ENCODE measurements at regions not wholly inside any gene's neighbourhood (a gene's known extent, or its start where the extent isn't known, plus 50 kb on each side); places are given as distances from the start of the nearest gene placed in this dataset.
"Not testable (repeated sequence)": the region's sequence is repeated elsewhere in the genome, so short reads cannot be mapped to it uniquely, and the experiment has no call there.

DNA sequence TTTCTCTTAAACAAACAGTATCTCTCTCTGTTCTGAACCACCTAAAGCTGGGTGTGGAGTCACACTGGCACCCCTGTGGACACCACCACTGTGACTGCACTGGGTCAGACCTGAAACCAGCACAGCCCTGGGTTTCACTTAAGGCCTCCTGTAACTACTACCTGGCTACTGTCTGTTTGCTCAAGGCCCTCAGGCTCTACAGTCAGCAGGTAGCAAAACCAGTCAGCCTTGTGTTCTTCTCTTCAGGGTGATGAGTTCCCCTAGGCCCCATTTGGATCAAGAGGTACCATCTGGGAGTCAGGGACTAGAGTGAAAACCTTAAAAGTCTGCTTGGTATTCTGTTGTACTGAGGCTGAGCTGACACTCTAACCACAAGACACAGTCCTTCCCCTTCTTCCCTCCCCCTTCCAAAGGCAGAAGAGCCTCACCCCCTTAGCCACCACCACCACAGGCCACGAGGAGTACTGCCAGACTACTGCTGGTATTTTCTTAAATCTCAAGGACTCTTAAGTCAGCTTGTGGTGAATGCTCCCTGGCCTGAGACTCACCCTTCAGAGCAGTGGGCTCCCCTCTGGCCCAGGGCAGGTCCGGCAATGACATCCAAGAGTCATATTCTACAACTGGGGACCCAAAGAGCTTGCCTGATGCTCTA, 153.2 kb upstream of the MON1B start:
- TF ChIP-seq, protein P1, sequence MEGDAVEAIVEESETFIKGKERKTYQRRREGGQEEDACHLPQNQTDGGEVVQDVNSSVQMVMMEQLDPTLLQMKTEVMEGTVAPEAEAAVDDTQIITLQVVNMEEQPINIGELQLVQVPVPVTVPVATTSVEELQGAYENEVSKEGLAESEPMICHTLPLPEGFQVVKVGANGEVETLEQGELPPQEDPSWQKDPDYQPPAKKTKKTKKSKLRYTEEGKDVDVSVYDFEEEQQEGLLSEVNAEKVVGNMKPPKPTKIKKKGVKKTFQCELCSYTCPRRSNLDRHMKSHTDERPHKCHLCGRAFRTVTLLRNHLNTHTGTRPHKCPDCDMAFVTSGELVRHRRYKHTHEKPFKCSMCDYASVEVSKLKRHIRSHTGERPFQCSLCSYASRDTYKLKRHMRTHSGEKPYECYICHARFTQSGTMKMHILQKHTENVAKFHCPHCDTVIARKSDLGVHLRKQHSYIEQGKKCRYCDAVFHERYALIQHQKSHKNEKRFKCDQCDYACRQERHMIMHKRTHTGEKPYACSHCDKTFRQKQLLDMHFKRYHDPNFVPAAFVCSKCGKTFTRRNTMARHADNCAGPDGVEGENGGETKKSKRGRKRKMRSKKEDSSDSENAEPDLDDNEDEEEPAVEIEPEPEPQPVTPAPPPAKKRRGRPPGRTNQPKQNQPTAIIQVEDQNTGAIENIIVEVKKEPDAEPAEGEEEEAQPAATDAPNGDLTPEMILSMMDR (IDR thresholded peaks at IDR 0.05; ENCODE audit: extremely low read depth, missing control alignments): no peak
- DNase-seq (ENCODE audit: low spot score): no peak

DNA sequence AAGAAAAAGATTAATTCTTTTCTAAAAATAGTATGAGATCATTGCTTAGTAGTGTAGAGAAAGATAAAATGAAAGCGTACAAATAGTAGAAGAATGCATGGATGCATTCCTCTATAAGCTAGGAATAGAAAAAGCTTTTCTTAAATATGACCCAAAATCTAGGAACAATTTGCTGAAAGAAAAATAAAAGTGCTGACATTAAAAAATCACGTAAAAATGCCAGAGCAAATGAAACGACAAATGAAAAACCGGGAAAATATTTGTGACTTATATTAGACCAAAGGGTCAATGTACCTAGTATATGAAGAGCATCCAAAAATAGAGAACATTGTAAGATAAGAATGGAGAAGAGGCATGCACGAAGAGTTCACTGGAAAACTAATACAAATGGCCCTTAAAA, 149.5 kb upstream of the MON1B start:
- TF ChIP-seq, protein P1 (IDR thresholded peaks at IDR 0.05; ENCODE audit: extremely low read depth, missing control alignments): no peak

DNA sequence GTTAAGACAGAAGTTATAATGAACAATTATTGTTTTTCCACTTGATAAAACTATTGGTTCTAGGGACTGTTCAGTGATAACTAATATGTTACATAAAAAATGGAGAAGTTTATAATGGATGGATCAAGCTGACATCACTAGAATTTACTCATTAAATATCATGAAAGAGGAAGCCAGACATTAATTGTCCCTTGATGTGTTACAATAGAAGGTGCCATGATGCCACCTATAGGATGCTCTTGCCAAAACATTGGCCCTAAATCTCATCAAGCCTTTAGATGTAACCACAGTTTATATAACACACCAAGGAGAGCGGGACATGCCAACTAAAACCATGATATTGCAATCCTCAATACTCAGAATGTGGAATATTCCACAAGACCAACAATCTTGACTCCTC, 147.9 kb upstream of the MON1B start:
- DNase-seq (ENCODE audit: low spot score): no peak
- TF ChIP-seq, protein P1 (IDR thresholded peaks at IDR 0.05; ENCODE audit: extremely low read depth, missing control alignments): no peak

More for the DNA sequence above, 149.5 kb upstream of the MON1B start:
- DNase-seq (ENCODE audit: low spot score): no peak

DNA sequence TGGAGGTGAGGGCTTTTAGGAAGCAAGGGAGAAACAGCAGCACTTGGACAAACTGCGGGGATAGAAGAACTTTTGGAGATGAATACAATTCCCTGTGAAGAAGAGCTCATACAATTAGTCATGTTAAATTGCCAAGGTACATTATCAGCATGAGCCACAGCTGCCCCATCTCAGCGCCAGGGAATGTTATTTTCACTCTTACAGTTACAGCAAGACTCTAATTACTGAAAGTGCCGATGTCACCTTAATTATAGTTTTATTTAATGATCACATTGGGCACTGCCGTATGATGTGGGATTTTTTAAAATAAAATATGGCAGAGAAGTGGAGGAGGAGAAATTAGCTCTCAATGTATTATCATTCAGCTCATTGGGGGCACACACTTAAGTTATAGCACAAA, 144.8 kb upstream of the MON1B start:
- TF ChIP-seq, protein P1 (IDR thresholded peaks at IDR 0.05; ENCODE audit: extremely low read depth, missing control alignments): no peak
- no peak for DNase-seq (ENCODE audit: low spot score)

DNA sequence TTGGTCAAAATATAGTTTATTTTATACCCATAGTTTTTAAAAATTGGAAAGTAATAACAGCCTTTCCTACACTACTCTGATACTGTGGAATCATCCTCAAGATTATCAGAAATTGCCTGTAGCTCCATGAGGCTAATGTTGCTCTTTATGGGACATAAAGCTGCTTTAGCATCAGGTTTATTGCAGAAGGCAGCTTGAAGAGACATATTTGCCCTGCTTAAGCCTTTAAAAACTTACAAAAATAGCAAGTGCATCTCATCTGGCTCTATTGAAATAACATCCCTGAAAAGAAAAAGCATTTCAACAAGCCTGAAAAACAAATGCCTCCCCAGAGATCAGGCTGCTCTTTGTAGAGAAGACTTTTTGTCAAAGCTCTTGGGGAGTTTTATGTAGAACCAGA, 142.9 kb upstream of the MON1B start:
- TF ChIP-seq, protein P1 (IDR thresholded peaks at IDR 0.05; ENCODE audit: extremely low read depth, missing control alignments): no peak
- DNase-seq (ENCODE audit: low spot score): no peak

DNA sequence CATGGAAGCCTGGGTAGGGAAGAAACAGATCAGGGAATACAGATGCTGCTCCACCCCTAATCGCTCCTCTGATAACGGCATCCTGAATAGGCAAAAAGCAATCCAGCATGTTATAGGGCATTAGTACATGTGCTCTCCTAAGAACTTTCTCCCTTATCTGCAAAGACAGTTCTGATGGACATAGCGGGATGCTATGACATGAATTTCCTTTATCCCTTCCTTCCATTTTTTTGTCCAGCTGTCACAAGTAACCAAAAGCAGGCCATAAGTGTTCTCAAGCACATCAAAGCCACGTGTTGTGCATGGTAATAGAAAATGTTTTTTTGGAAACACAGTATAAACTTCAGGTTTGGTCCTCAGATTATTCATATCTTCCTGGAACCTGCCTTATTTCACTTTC, 141.4 kb upstream of the MON1B start:
- TF ChIP-seq, protein P1 (IDR thresholded peaks at IDR 0.05; ENCODE audit: extremely low read depth, missing control alignments): no peak
- no peak for DNase-seq (ENCODE audit: low spot score)

DNA sequence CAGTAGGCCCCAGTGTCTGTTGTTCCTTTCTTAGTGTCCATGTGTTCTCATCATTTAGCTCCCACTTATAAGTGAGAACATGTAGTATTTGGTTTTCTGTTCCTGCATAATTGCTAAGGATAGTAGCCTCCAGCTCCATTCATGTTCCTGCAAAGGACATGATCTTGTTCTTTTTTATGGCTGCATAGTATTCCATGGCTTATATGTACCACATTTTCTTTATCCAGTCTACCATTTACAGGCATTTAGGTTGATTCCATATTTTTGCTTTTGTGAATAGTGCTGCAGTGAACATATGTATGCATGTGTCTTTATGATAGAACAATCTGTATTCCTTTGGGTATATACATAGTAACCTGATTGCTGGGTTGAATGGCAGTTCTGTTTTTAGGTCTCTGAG, 134.4 kb upstream of the MON1B start:
- DNase-seq (ENCODE audit: low spot score): not testable (repeated sequence)

DNA sequence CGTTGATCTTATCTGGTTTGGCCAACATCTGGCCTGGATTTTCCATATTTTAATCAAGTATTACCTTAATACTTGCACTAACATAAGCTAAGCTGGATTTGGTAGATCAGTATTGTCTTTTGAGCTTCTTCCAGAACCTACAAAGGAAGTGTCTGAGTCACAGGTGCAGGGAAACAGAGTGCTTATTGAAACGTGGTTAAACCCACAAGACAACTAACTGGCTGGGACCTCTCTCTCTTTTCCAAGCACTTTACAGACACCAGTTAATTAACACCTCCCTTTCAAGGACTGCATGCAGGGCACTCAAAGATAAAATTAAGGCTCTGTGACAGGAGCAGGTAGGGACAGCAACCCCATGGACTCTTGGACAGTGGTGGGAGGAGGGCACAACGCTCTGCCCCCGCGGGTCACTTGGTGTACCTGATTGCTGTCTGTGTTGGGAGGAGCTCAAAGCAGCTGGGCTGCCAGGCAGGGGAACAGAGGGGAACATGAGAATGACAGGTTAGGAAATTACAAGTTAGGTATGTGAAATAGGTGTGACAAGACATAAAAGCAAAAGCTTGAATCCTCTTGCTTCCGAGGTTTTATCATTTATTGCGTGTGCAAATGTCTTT, 133.7 kb upstream of the MON1B start:
- no peak for DNase-seq (ENCODE audit: low spot score)
- TF ChIP-seq, protein P1 (IDR thresholded peaks at IDR 0.05; ENCODE audit: extremely low read depth, missing control alignments): no peak
